ENCODE measurements at regions not wholly inside any gene's neighbourhood (a gene's known extent, or its start where the extent isn't known, plus 50 kb on each side); places are given as distances from the start of the nearest gene placed in this dataset.

DNA sequence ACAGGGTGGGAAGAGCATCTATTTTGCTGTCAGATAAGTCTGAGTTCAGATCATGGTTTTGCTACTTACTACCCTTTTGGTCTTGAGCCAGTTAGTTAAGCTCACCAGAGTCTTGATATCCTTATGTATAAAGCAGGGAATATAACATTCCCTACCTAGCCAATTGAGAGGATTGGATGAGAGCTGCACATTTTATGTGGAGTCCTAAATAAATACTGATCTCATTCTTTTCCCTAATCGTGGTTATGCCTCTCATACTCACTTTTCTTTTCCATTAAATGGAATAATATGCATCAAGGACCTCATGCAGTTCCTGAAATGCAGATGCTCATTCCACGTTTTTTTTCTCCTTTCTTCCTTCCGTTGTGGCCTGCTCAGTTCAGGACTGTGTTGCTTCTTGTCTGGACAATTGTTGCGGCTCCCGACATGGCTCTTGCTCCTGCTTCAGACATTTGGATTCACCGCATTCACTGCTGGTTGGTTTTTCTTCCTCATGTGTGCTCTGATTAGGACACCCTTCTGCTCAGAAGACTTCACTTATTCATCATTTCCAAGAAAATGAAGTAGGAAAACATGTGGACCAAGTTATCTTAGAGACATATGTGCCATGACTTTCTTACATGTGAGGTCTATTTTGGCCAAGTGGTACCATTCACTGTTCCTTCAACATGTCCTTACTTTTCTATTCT, 90.2 kb downstream of the NFKBIZ start:
- intact Hi-C loops (cut with micrococcal nuclease): loop anchor here (5.0 to 10.0 kb wide), 5 partner anchors 37 to 425 kb away; partner anchors contain the start of genes SENP7 and ZBTB11
- Mint-ChIP-seq H3K36me3 (ENCODE audit: low read depth) (no peaks in the 10 kb centered on the region), H3K4me3 (no peak overlapping the region), H3K9me3 (peaks cover 7% of the 10 kb centered on the region), H3K4me1 (ENCODE audit: low read depth) (peaks cover 40% of the 10 kb centered on the region), H3K27ac (no peak overlapping the region), H3K27me3 (ENCODE audit: insufficient read depth) (peaks cover 2% of the 10 kb centered on the region)
- no peak for DNase-seq (ENCODE audit: low spot score)

GRCh38 chr3:101940521-101941317, 91.4 kb downstream of the NFKBIZ start:
- DNase-seq (ENCODE audit: low spot score): no peak
- Mint-ChIP-seq H3K4me3 (no peak overlapping the region), H3K27ac (no peak overlapping the region), H3K36me3 (ENCODE audit: low read depth) (no peaks in the 10 kb centered on the region), H3K27me3 (ENCODE audit: insufficient read depth) (peaks cover 6% of the 10 kb centered on the region), H3K4me1 (ENCODE audit: low read depth) (peaks cover 39% of the 10 kb centered on the region), H3K9me3 (peaks cover 7% of the 10 kb centered on the region)
- intact Hi-C loops (cut with micrococcal nuclease): no loop called here

- intact Hi-C loops (cut with micrococcal nuclease): loop anchor here (1.0 kb wide), 1 partner anchor 9 kb away; no protein-coding TSS in a partner anchor
- peaks cover 47% of the 10 kb centered on the region for H3K4me1 Mint-ChIP-seq (ENCODE audit: low read depth)
- H3K27ac Mint-ChIP-seq: no peak overlapping the region
- H3K9me3 Mint-ChIP-seq: peaks cover 7% of the 10 kb centered on the region
- DNase-seq (ENCODE audit: low spot score): no peak
- no peaks in the 10 kb centered on the region for H3K36me3 Mint-ChIP-seq (ENCODE audit: low read depth)
- peaks cover 6% of the 10 kb centered on the region for H3K27me3 Mint-ChIP-seq (ENCODE audit: insufficient read depth)
- no peak overlapping the region for H3K4me3 Mint-ChIP-seq
Measured at GRCh38 chr3:101941318-101942040, 92.2 kb downstream of the NFKBIZ start.

DNA sequence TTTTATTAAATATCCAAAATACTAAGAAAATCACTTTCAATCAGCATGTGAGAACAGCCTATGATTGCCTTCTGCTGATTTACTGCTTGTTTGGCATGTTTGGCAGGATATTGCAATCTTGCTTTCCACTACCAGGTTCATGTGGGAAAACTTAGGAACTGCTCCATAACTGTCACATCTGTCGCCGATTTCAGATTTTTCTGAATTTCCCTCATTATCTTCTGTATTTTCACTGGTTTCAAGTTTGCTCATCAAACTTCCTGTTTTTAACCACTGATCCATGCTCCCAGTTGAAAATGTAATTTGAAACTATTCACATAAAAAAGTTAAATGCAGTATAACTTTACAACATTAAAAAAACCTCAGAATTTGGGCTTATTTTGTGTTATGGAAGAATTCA, 93.0 kb downstream of the NFKBIZ start:
- H3K4me3 Mint-ChIP-seq: peak overlapping the region; percentile 11
- no peaks in the 10 kb centered on the region for H3K36me3 Mint-ChIP-seq (ENCODE audit: low read depth)
- peaks cover 39% of the 10 kb centered on the region for H3K4me1 Mint-ChIP-seq (ENCODE audit: low read depth)
- no peak for DNase-seq (ENCODE audit: low spot score)
- no peaks in the 10 kb centered on the region for H3K9me3 Mint-ChIP-seq
- intact Hi-C loops (cut with micrococcal nuclease): loop anchor here (1.0 kb wide), 1 partner anchor 8 kb away; no protein-coding TSS in a partner anchor
- H3K27ac Mint-ChIP-seq: no peak overlapping the region
- H3K27me3 Mint-ChIP-seq (ENCODE audit: insufficient read depth): peaks cover 8% of the 10 kb centered on the region

DNA sequence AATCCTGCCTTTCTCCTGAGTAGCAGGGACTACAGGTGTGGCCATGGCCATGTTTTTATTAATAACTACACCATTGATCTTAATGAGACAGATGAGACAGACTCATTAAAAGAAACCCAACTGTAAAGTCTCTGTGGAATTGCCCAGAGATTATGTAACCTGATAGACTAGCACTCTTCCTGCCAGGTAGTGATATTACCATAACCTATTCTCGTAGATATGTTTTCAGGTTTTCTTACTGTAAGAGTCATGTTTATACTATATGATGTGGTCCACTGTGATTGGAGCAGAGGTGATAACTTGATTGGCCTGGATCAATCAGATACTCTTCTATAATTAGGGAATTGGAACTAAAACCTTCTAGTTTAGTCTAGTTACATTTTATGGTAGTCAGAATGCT, 93.7 kb downstream of the NFKBIZ start:
- H3K27me3 Mint-ChIP-seq (ENCODE audit: insufficient read depth): peaks cover 8% of the 10 kb centered on the region
- H3K4me1 Mint-ChIP-seq (ENCODE audit: low read depth): peaks cover 38% of the 10 kb centered on the region
- H3K9me3 Mint-ChIP-seq: peaks cover 2% of the 10 kb centered on the region
- H3K36me3 Mint-ChIP-seq (ENCODE audit: low read depth): peaks cover 2% of the 10 kb centered on the region
- intact Hi-C loops (cut with micrococcal nuclease): no loop called here
- DNase-seq (ENCODE audit: low spot score): no peak
- H3K27ac Mint-ChIP-seq: no peak overlapping the region
- no peak overlapping the region for H3K4me3 Mint-ChIP-seq

- intact Hi-C loops (cut with micrococcal nuclease): no loop called here
- Mint-ChIP-seq H3K9me3 (peaks cover 7% of the 10 kb centered on the region), H3K27ac (no peak overlapping the region), H3K36me3 (ENCODE audit: low read depth) (peaks cover 3% of the 10 kb centered on the region), H3K4me1 (ENCODE audit: low read depth) (peaks cover 42% of the 10 kb centered on the region), H3K27me3 (ENCODE audit: insufficient read depth) (peaks cover 8% of the 10 kb centered on the region), H3K4me3 (no peak overlapping the region)
- DNase-seq (ENCODE audit: low spot score): no peak
Measured at GRCh38 chr3:101944308-101944707, 95.0 kb downstream of the NFKBIZ start.

DNA sequence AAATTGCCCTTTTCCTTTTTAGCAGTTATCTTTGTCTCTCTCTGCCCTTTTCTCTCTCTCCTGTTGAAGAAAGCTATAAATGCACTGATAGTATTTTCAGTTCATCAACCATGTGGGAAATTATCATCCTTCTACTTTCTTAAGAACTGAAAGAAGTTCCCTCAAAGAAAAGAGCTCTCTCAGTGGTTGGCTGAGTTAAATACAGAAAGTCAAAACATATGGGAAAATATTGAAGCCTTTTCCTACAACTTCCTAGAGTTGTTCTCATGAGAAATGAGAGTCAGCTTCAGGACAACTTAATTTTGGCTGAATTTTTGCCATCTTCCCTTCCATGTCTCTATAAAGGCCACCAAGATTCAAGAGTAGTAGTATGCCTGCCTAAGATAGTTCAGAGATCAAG, 96.7 kb downstream of the NFKBIZ start:
- Mint-ChIP-seq H3K4me3 (no peak overlapping the region), H3K9me3 (peaks cover 7% of the 10 kb centered on the region), H3K27me3 (ENCODE audit: insufficient read depth) (peaks cover 8% of the 10 kb centered on the region), H3K27ac (no peak overlapping the region), H3K4me1 (ENCODE audit: low read depth) (peaks cover 54% of the 10 kb centered on the region), H3K36me3 (ENCODE audit: low read depth) (peaks cover 9% of the 10 kb centered on the region)
- DNase-seq (ENCODE audit: low spot score): no peak
- intact Hi-C loops (cut with micrococcal nuclease): loop anchor here (1.0 kb wide), 1 partner anchor 8 kb away; no protein-coding TSS in a partner anchor

GRCh38 chr3:101946906-101947305, 97.6 kb downstream of the NFKBIZ start:
- Mint-ChIP-seq H3K27me3 (ENCODE audit: insufficient read depth) (peaks cover 8% of the 10 kb centered on the region), H3K4me1 (ENCODE audit: low read depth) (peaks cover 49% of the 10 kb centered on the region), H3K36me3 (ENCODE audit: low read depth) (peaks cover 9% of the 10 kb centered on the region), H3K9me3 (peaks cover 7% of the 10 kb centered on the region), H3K4me3 (no peak overlapping the region), H3K27ac (no peak overlapping the region)
- DNase-seq (ENCODE audit: low spot score): no peak
- intact Hi-C loops (cut with micrococcal nuclease): loop anchor here (1.0 kb wide), 1 partner anchor 9 kb away; no protein-coding TSS in a partner anchor

DNA sequence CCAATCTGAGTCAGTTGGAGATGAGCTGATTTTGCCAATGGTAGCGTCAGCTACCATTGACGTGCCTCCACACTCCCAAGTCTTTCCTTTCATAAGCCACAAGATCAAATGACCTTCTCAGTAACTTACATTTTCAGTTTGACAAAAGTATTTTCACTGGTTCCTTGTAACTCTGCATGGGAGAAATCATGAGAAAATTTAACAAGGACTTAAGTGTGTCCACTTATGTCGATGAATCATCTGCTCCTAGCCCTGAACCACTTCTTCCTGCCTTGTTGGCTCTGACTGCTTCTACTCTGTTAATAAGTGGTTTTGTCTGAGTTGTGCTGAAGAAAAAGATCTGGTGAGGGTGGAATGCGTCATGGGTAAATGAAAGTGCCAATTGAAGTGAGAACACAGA, 101.2 kb downstream of the NFKBIZ start:
- DNase-seq (ENCODE audit: low spot score): no peak

DNA sequence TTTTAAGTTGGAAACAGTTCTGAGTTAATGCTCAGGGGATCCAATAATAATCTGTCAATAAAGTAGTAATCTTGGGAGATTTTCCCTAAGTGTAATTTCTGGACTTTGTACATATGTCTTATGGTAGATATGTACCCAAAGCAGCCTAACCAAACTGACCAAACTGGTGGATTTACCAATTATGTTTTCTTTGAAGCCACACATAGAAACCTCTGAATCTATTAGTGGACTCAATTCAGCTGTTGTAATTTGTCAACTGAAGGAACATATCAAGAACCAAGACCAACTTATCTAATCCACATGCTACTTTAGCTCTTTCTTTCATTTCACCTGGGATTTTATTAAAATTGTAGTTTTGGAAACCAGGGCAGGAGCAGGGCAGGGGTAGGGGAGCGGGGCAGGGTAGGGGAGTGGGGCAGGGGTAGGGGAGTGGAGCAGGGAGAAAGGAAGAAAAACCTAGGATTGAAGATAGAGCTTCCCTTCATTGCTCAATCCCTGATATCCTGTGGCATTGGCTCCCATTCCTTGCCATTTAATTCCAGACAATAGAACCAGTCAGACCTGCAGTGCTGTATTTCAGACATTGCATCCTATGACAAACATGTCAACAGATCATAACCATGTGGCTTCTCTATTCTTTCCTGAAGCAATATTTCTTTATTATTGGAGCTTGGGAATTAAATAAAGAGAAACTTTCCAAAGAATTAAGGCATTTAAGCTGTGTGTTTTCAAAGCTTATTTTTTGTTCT, 101.8 kb downstream of the NFKBIZ start:
- no peak overlapping the region for H3K4me3 Mint-ChIP-seq

More for the DNA sequence above, 101.2 kb downstream of the NFKBIZ start:
- Mint-ChIP-seq H3K9me3 (peaks cover 17% of the 10 kb centered on the region), H3K27me3 (ENCODE audit: insufficient read depth) (peaks cover 2% of the 10 kb centered on the region), H3K4me3 (no peak overlapping the region), H3K36me3 (ENCODE audit: low read depth) (peaks cover 9% of the 10 kb centered on the region), H3K27ac (peak overlapping the region; percentile 1), H3K4me1 (ENCODE audit: low read depth) (peaks cover 27% of the 10 kb centered on the region)
- intact Hi-C loops (cut with micrococcal nuclease): loop anchor here (1.0 to 2.0 kb wide), 2 partner anchors 8 to 38 kb away; no protein-coding TSS in a partner anchor

GRCh38 chr3:101954361-101954760, 105.0 kb downstream of the NFKBIZ start:
- Mint-ChIP-seq H3K9me3 (peaks cover 18% of the 10 kb centered on the region), H3K36me3 (ENCODE audit: low read depth) (peaks cover 5% of the 10 kb centered on the region), H3K4me3 (no peak overlapping the region), H3K4me1 (ENCODE audit: low read depth) (peaks cover 13% of the 10 kb centered on the region), H3K27ac (no peak overlapping the region), H3K27me3 (ENCODE audit: insufficient read depth) (peaks cover 5% of the 10 kb centered on the region)
- intact Hi-C loops (cut with micrococcal nuclease): no loop called here
- no peak for DNase-seq (ENCODE audit: low spot score)

More for the DNA sequence above, 101.8 kb downstream of the NFKBIZ start:
- peaks cover 9% of the 10 kb centered on the region for H3K36me3 Mint-ChIP-seq (ENCODE audit: low read depth)
- H3K27ac Mint-ChIP-seq: no peak overlapping the region
- H3K4me1 Mint-ChIP-seq (ENCODE audit: low read depth): peaks cover 21% of the 10 kb centered on the region
- H3K27me3 Mint-ChIP-seq (ENCODE audit: insufficient read depth): peaks cover 5% of the 10 kb centered on the region
- no peak for DNase-seq (ENCODE audit: low spot score)
- intact Hi-C loops (cut with micrococcal nuclease): loop anchor here (1.0 to 2.0 kb wide), 2 partner anchors 9 to 38 kb away; no protein-coding TSS in a partner anchor
- H3K9me3 Mint-ChIP-seq: peaks cover 22% of the 10 kb centered on the region

- no peak for DNase-seq (ENCODE audit: low spot score)
- Mint-ChIP-seq H3K9me3 (peaks cover 18% of the 10 kb centered on the region), H3K4me3 (no peak overlapping the region), H3K27me3 (ENCODE audit: insufficient read depth) (peaks cover 5% of the 10 kb centered on the region), H3K4me1 (ENCODE audit: low read depth) (peaks cover 10% of the 10 kb centered on the region), H3K27ac (no peak overlapping the region), H3K36me3 (ENCODE audit: low read depth) (peaks cover 5% of the 10 kb centered on the region)
- intact Hi-C loops (cut with micrococcal nuclease): no loop called here
Measured at GRCh38 chr3:101954936-101955335, 105.6 kb downstream of the NFKBIZ start.

Data from activated T-helper 1 cell treated with anti-CD3 and anti-CD28 coated beads, Interleukin-12 subunit alpha, Interleukin-12 subunit beta, Interleukin-2, Interleukin-4 antibody, amounts not matched to agents 30 ng/mL and 10 ng/mL and 1 ng/mL, durations not matched to agents 14 hours and 24 hours and 36 hours (primary cell).